Esophagus muscularis mucosa (tissue), 3 donors: ENCODE measurements at regions not wholly inside any gene's neighbourhood (a gene's known extent, or its start where the extent isn't known, plus 50 kb on each side); places are given as distances from the start of the nearest gene placed in this dataset.

Experiments
- CTCF ChIP-seq, 3 experiments: fragments of 200-600 bp in 2 of 3; fragments of 450-650 bp in 1 of 3; sonication (generic) in 2 of 3; IDR thresholded peaks; one replicate each; pipeline ENCODE4 v1.5.1; 2017 to 2019; ENCODE audit warnings: antibody characterized with exemption in 3 of 3, mild to moderate bottlenecking in 2 of 3, moderate library complexity in 1 of 3
- POLR2A ChIP-seq: fragments of 450-650 bp; IDR thresholded peaks from one replicate; pipeline ENCODE4 v1.6.1; 2017; ENCODE audit warnings: antibody characterized with exemption, moderate library complexity, mild to moderate bottlenecking, low read depth

GRCh38 chr18:46416706-46417638 is 240.0 kb downstream of the LOXHD1 start:
- TF ChIP-seq CTCF (IDR thresholded peaks at IDR 0.05) (no peak), POLR2A (no peak)
